ENCODE measurements at regions not wholly inside any gene's neighbourhood (a gene's known extent, or its start where the extent isn't known, plus 50 kb on each side); places are given as distances from the start of the nearest gene placed in this dataset.

DNA sequence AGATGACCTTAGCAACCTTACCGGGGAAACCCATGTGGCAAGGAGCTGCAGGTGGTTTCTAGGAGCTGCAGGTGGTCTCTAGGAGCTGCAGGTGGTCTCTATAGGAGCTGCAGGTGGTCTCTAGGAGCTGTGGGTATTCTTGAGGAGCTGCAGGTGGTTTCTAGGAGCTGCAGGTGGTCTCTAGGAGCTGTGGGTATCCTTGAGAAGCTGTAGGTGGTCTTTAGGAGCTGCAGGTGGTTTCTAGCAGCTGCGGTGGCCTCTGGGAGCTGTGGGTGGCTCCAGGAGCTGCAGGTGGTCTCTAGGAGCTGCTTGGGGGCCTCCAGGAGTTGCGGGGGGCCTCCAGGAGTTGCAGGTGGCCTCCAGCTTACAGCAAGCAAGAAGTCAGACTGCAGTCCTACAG is 997.5 kb downstream of the TBC1D22A start:
- TF ChIP-seq MYC (IDR thresholded peaks at IDR 0.05; ENCODE audit: low read depth, low read length) (no peak), POLR2A (IDR thresholded peaks at IDR 0.05; ENCODE audit: extremely low read depth, insufficient read length) (no peak)
- TF ChIP-seq, protein P1, sequence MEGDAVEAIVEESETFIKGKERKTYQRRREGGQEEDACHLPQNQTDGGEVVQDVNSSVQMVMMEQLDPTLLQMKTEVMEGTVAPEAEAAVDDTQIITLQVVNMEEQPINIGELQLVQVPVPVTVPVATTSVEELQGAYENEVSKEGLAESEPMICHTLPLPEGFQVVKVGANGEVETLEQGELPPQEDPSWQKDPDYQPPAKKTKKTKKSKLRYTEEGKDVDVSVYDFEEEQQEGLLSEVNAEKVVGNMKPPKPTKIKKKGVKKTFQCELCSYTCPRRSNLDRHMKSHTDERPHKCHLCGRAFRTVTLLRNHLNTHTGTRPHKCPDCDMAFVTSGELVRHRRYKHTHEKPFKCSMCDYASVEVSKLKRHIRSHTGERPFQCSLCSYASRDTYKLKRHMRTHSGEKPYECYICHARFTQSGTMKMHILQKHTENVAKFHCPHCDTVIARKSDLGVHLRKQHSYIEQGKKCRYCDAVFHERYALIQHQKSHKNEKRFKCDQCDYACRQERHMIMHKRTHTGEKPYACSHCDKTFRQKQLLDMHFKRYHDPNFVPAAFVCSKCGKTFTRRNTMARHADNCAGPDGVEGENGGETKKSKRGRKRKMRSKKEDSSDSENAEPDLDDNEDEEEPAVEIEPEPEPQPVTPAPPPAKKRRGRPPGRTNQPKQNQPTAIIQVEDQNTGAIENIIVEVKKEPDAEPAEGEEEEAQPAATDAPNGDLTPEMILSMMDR (IDR thresholded peaks at IDR 0.05; ENCODE audit: low read depth, low read length) = no peak

Measured in NB4 (cell line).